Liver (tissue), 8 donors: ENCODE measurements at regions not wholly inside any gene's neighbourhood (a gene's known extent, or its start where the extent isn't known, plus 50 kb on each side); places are given as distances from the start of the nearest gene placed in this dataset.

Source experiments
- DNase-seq: peaks from one replicate; pipeline ENCODE4 v3.0.0-alpha.2; 2017; ENCODE audit warnings: low spot score
- H3K27ac ChIP-seq, 2 donors: one replicate each; pipeline ENCODE4 v1.7.0; 2013; ENCODE audit warnings: inconsistent platforms in 2 of 2, low read length in 2 of 2, control low read depth in 1 of 2, low read depth in 1 of 2, mild to moderate bottlenecking in 1 of 2
- H3K27me3 ChIP-seq, 4 donors: one replicate each; pipeline versions ENCODE4 v1.6.1 to v1.7.0; 2013; ENCODE audit warnings: low read length in 3 of 4, inconsistent platforms in 1 of 4, mild to moderate bottlenecking in 1 of 4, moderate library complexity in 1 of 4; ENCODE audit not compliant: control insufficient read depth in 4 of 4, insufficient read depth in 4 of 4
- H3K36me3 ChIP-seq, 4 donors: one replicate each; pipeline versions ENCODE4 v1.6.1 to v1.7.0; 2013; ENCODE audit warnings: low read length in 3 of 4, mild to moderate bottlenecking in 3 of 4, low read depth in 1 of 4, moderate library complexity in 1 of 4; ENCODE audit not compliant: control insufficient read depth in 4 of 4, insufficient read depth in 3 of 4
- H3K4me1 ChIP-seq, 4 donors: one replicate each; pipeline versions ENCODE4 v1.6.1 to v1.7.0; 2013; ENCODE audit warnings: low read length in 3 of 4, mild to moderate bottlenecking in 3 of 4, moderate library complexity in 1 of 4; ENCODE audit not compliant: control insufficient read depth in 4 of 4, insufficient read depth in 4 of 4
- H3K4me3 ChIP-seq, 3 donors: one replicate each; pipeline versions ENCODE4 v1.6.1 to v1.7.0; 2013; ENCODE audit warnings: low read length in 3 of 3, control low read depth in 1 of 3, low read depth in 1 of 3, mild to moderate bottlenecking in 1 of 3
- H3K9ac ChIP-seq, 2 donors: one replicate each; pipeline ENCODE4 v1.7.0; 2013; ENCODE audit warnings: low read length in 2 of 2, mild to moderate bottlenecking in 2 of 2, moderate library complexity in 2 of 2, control low read depth in 1 of 2, low read depth in 1 of 2
- H3K9me3 ChIP-seq, 4 donors: one replicate each; pipeline versions ENCODE4 v1.6.1 to v1.7.0; 2013; ENCODE audit warnings: low read length in 3 of 4; ENCODE audit not compliant: control insufficient read depth in 4 of 4
- EGR1 ChIP-seq, 2 donors: IDR thresholded peaks; 2 replicates each; pipeline ENCODE4 v1.6.1; 2016 to 2018; ENCODE audit warnings: antibody characterized with exemption in 2 of 2, low read depth in 2 of 2
- FOXA1 ChIP-seq: IDR thresholded peaks from 2 replicates; pipeline ENCODE4 v1.6.1; 2016; ENCODE audit warnings: antibody characterized with exemption
- FOXA2 ChIP-seq: IDR thresholded peaks from 2 replicates; pipeline ENCODE4 v1.6.1; 2016; ENCODE audit warnings: antibody characterized with exemption
- GABPA ChIP-seq, 2 donors: IDR thresholded peaks in 1 of 2; conservative IDR thresholded peaks in 1 of 2; 2 replicates each; pipeline ENCODE4 v1.6.1; 2016; ENCODE audit warnings: antibody characterized with exemption in 2 of 2, mild to moderate bottlenecking in 1 of 2, moderate library complexity in 1 of 2
- HNF4A ChIP-seq, 2 donors: conservative IDR thresholded peaks; 2 replicates each; pipeline ENCODE4 v1.6.1; 2016; ENCODE audit warnings: antibody characterized with exemption in 2 of 2, mild to moderate bottlenecking in 2 of 2
- HNF4G ChIP-seq: IDR thresholded peaks from 2 replicates; pipeline ENCODE4 v1.6.1; 2016; ENCODE audit warnings: antibody characterized with exemption
- JUND ChIP-seq, 2 donors: IDR thresholded peaks; 2 replicates each; pipeline ENCODE4 v1.6.1; 2016; ENCODE audit warnings: antibody characterized with exemption in 2 of 2
- NR2F2 ChIP-seq: IDR thresholded peaks from 2 replicates; pipeline ENCODE4 v1.6.1; 2016; ENCODE audit warnings: antibody characterized with exemption
- RAD21 ChIP-seq, 2 donors: IDR thresholded peaks; 2 replicates each; pipeline ENCODE4 v1.6.1; 2016; ENCODE audit warnings: antibody characterized with exemption in 2 of 2, mild to moderate bottlenecking in 2 of 2
- RXRA ChIP-seq, 2 donors: IDR thresholded peaks; 2 replicates each; pipeline ENCODE4 v1.6.1; 2017 to 2018; ENCODE audit warnings: antibody characterized with exemption in 2 of 2, mild to moderate bottlenecking in 1 of 2
- SP1 ChIP-seq: IDR thresholded peaks from 2 replicates; pipeline ENCODE4 v1.6.1; 2018; ENCODE audit warnings: antibody characterized with exemption, mild to moderate bottlenecking
- TAF1 ChIP-seq: conservative IDR thresholded peaks from 2 replicates; pipeline ENCODE4 v1.6.1; 2016; ENCODE audit warnings: antibody characterized with exemption, mild to moderate bottlenecking
- YY1 ChIP-seq: IDR thresholded peaks from 2 replicates; pipeline ENCODE4 v1.6.1; 2016; ENCODE audit warnings: antibody characterized with exemption, mild to moderate bottlenecking
- WGBS: extraction: QIAGEN DNeasy Blood & Tissue Kit; methylation state at CpG from one replicate; pipeline ENCODE4 v1.1.7; 2013; 5-methylcytosine and 5-hydroxymethylcytosine counted together
- TF ChIP-seq, protein P1 (sequence below): IDR thresholded peaks from 2 replicates; pipeline ENCODE4 v1.6.1; 2016; ENCODE audit warnings: antibody characterized with exemption, mild to moderate bottlenecking
- TF ChIP-seq, protein P2 (sequence below): IDR thresholded peaks from 2 replicates; pipeline ENCODE4 v1.6.1; 2016; ENCODE audit warnings: antibody characterized with exemption
- TF ChIP-seq, protein P3 (sequence below): IDR thresholded peaks from 2 replicates; pipeline ENCODE4 v1.6.1; 2016; ENCODE audit warnings: antibody characterized with exemption
- TF ChIP-seq, protein P4 (sequence below): IDR thresholded peaks from 2 replicates; pipeline ENCODE4 v1.6.1; 2016; ENCODE audit warnings: antibody characterized with exemption
- TF ChIP-seq, protein P5 (sequence below): fragments of 150-350 bp; IDR thresholded peaks from 2 replicates; pipeline ENCODE4 v1.5.1; 2017; ENCODE audit warnings: improper control_type of control experiment, low read depth, low read length; ENCODE audit not compliant: missing input control
- donor health status: healthy.
- donor health status: healthy.
- donor health status: healthy.
- donor health status: healthy.
- donor health status: healthy.

DNA sequence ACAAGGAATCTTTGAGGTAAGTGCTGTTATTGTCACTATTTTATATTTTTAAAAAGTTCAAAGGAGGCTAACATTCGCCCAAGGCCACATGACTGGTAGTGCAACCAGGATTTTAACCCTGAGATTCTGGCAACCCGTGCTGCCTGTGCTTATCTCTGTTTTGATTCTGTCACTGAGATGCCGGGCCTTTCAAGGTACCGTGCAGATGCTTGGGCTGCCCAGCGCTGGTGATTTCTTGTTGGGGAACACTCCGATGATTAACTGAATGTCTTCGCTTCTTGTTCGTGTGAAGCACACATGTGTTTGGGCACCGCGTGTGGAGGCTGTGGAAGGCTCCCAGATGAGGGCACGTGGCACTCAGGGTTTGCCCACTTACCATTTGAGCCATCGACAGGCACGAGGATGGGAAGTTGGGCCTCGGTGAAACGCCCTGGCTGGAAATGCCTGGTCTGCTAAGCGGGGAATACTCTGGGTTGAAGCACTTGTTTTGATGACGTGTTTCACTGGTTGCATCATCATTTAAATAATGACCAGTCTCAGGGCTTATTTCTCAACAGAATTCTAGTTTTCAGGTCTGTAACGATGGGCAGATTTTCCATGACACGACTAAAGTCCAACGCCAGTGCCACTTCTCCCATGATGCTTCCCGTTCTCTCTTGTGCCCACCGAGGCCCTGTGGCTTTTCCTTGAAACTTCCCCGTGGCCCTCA lies 392.7 kb downstream of the FGF9 start:
- no peaks in the 10 kb centered on the region for H3K4me1 ChIP-seq
- no peak overlapping the region for H3K9ac ChIP-seq
- WGBS: 89% methylated on average over 23 of the region's 23 CpGs
- H3K9me3 ChIP-seq: no peaks in the 10 kb centered on the region
- H3K27ac ChIP-seq: no peak overlapping the region
- H3K27me3 ChIP-seq: no peaks in the 10 kb centered on the region
- H3K36me3 ChIP-seq: no peaks in the 10 kb centered on the region
- DNase-seq: no peak
- H3K4me3 ChIP-seq: no peak overlapping the region
- TF ChIP-seq, protein P1, sequence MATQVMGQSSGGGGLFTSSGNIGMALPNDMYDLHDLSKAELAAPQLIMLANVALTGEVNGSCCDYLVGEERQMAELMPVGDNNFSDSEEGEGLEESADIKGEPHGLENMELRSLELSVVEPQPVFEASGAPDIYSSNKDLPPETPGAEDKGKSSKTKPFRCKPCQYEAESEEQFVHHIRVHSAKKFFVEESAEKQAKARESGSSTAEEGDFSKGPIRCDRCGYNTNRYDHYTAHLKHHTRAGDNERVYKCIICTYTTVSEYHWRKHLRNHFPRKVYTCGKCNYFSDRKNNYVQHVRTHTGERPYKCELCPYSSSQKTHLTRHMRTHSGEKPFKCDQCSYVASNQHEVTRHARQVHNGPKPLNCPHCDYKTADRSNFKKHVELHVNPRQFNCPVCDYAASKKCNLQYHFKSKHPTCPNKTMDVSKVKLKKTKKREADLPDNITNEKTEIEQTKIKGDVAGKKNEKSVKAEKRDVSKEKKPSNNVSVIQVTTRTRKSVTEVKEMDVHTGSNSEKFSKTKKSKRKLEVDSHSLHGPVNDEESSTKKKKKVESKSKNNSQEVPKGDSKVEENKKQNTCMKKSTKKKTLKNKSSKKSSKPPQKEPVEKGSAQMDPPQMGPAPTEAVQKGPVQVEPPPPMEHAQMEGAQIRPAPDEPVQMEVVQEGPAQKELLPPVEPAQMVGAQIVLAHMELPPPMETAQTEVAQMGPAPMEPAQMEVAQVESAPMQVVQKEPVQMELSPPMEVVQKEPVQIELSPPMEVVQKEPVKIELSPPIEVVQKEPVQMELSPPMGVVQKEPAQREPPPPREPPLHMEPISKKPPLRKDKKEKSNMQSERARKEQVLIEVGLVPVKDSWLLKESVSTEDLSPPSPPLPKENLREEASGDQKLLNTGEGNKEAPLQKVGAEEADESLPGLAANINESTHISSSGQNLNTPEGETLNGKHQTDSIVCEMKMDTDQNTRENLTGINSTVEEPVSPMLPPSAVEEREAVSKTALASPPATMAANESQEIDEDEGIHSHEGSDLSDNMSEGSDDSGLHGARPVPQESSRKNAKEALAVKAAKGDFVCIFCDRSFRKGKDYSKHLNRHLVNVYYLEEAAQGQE: no peak
- TF ChIP-seq EGR1 (IDR thresholded peaks at IDR 0.05; ENCODE audit: low read depth in 2 of 2): no peak

DNA sequence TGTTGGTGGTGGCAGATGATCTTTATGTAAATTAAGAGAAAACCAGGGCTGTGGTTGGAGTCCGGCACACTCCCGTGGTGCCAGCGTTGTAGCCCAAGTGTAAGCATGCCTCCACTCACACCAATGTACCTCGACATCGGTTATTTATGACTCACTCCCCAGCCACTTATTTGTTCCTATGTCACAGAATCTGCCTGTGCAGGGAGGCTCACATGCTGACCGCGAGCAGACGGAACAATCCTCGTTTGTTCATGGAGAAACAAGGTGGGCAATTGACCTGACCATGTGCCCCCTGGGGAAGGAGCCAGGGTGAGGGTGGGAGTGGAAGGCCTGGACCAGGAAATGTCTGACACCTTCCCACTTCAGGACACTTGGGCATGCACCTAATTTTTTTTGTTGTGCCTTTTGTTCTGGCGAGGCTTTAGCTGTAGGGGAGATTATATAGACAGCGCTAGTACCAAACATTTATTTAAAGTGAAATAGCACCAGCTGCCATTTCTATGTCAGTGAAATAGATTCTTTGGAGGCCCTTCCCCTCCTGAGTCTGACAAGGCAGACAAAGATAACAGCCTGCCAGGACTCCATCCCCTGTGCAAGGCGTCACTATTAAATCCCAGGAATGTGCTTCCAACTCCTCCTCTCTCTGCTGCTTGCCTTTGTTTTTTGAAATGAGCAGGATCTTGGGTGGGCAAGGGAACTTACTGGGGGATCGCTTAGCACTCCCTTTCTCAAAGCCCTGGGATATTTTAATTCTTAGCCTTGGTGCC lies 394.2 kb downstream of the FGF9 start:
- H3K36me3 ChIP-seq: no peaks in the 10 kb centered on the region
- H3K9ac ChIP-seq: no peak overlapping the region
- H3K4me1 ChIP-seq: no peaks in the 10 kb centered on the region
- no peak overlapping the region for H3K27ac ChIP-seq
- TF ChIP-seq GABPA (IDR thresholded peaks at IDR 0.05 in 1 of 2, conservative IDR thresholded peaks at IDR 0.05 in 1 of 2) (no peak), NR2F2 (no peak), HNF4A (conservative IDR thresholded peaks at IDR 0.05) (no peak), SP1 (no peak), EGR1 (IDR thresholded peaks at IDR 0.05; ENCODE audit: low read depth in 2 of 2) (no peak), RXRA (IDR thresholded peaks at IDR 0.05) (no peak), TAF1 (no peak), RAD21 (IDR thresholded peaks at IDR 0.05) (no peak), FOXA2 (no peak), JUND (IDR thresholded peaks at IDR 0.05) (no peak), FOXA1 (no peak), HNF4G (no peak), YY1 (no peak)
- TF ChIP-seq, protein P2, sequence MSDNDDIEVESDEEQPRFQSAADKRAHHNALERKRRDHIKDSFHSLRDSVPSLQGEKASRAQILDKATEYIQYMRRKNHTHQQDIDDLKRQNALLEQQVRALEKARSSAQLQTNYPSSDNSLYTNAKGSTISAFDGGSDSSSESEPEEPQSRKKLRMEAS: no peak
- TF ChIP-seq, protein P3, sequence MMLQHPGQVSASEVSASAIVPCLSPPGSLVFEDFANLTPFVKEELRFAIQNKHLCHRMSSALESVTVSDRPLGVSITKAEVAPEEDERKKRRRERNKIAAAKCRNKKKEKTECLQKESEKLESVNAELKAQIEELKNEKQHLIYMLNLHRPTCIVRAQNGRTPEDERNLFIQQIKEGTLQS: no peak
- TF ChIP-seq, protein P1: no peak
- TF ChIP-seq, protein P4, sequence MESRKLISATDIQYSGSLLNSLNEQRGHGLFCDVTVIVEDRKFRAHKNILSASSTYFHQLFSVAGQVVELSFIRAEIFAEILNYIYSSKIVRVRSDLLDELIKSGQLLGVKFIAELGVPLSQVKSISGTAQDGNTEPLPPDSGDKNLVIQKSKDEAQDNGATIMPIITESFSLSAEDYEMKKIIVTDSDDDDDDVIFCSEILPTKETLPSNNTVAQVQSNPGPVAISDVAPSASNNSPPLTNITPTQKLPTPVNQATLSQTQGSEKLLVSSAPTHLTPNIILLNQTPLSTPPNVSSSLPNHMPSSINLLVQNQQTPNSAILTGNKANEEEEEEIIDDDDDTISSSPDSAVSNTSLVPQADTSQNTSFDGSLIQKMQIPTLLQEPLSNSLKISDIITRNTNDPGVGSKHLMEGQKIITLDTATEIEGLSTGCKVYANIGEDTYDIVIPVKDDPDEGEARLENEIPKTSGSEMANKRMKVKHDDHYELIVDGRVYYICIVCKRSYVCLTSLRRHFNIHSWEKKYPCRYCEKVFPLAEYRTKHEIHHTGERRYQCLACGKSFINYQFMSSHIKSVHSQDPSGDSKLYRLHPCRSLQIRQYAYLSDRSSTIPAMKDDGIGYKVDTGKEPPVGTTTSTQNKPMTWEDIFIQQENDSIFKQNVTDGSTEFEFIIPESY: no peak
- TF ChIP-seq, protein P5, sequence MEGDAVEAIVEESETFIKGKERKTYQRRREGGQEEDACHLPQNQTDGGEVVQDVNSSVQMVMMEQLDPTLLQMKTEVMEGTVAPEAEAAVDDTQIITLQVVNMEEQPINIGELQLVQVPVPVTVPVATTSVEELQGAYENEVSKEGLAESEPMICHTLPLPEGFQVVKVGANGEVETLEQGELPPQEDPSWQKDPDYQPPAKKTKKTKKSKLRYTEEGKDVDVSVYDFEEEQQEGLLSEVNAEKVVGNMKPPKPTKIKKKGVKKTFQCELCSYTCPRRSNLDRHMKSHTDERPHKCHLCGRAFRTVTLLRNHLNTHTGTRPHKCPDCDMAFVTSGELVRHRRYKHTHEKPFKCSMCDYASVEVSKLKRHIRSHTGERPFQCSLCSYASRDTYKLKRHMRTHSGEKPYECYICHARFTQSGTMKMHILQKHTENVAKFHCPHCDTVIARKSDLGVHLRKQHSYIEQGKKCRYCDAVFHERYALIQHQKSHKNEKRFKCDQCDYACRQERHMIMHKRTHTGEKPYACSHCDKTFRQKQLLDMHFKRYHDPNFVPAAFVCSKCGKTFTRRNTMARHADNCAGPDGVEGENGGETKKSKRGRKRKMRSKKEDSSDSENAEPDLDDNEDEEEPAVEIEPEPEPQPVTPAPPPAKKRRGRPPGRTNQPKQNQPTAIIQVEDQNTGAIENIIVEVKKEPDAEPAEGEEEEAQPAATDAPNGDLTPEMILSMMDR: no peak
- no peak for DNase-seq
- no peaks in the 10 kb centered on the region for H3K27me3 ChIP-seq
- no peaks in the 10 kb centered on the region for H3K9me3 ChIP-seq
- no peak overlapping the region for H3K4me3 ChIP-seq
- WGBS: 74% methylated on average over 13 of the region's 13 CpGs
